NCI-H524 (cell line): ENCODE measurements at regions not wholly inside any gene's neighbourhood (a gene's known extent, or its start where the extent isn't known, plus 50 kb on each side); places are given as distances from the start of the nearest gene placed in this dataset.
"Not testable (repeated sequence)": the region's sequence is repeated elsewhere in the genome, so short reads cannot be mapped to it uniquely, and the experiment has no call there.

ENCODE experiments used
- DNase-seq, 2 experiments: peaks; one replicate each; lab custom pipeline; 2025; lab: John Stamatoyannopoulos, UW

- no peak for DNase-seq
These were observed 1995.1 kb downstream of the MRPL39 start for GRCh38 chr21:23612210-23612609.

- DNase-seq, result peak in 1 of 2 experiments; percentile 12
These were observed 1999.4 kb downstream of the MRPL39 start for GRCh38 chr21:23607782-23608431.

- DNase-seq, result no peak
These were observed 2005.7 kb downstream of the MRPL39 start for GRCh38 chr21:23601549-23601948.

GRCh38 chr21:23593582-23593981 is 2013.7 kb downstream of the MRPL39 start:
- DNase-seq, result no peak

GRCh38 chr21:23585419-23585818 is 2021.9 kb downstream of the MRPL39 start:
- DNase-seq, result no peak

GRCh38 chr21:23579573-23579972 is 2027.7 kb downstream of the MRPL39 start:
- DNase-seq, result no peak

GRCh38 chr21:23578027-23578426 is 2029.3 kb downstream of the MRPL39 start:
- DNase-seq, result peak in 1 of 2 experiments; percentile 21

- no peak for DNase-seq
These were observed 2032.3 kb downstream of the MRPL39 start for GRCh38 chr21:23574932-23575331.

- DNase-seq, result not testable (repeated sequence)
These were observed 2058.4 kb downstream of the MRPL39 start for GRCh38 chr21:23548924-23549323.

GRCh38 chr21:23543333-23543732 is 2063.9 kb downstream of the MRPL39 start:
- no peak for DNase-seq

GRCh38 chr21:23542097-23542496 is 2065.2 kb downstream of the MRPL39 start:
- no peak for DNase-seq

- DNase-seq, result no peak
These were observed 2065.7 kb downstream of the MRPL39 start for GRCh38 chr21:23541571-23541970.

- peak; percentile 42 to 82 for DNase-seq
These were observed 2072.4 kb downstream of the MRPL39 start for GRCh38 chr21:23534850-23535249.

- no peak for DNase-seq
These were observed 2075.8 kb downstream of the MRPL39 start for GRCh38 chr21:23531444-23531843.

- no peak for DNase-seq
These were observed 2082.6 kb downstream of the MRPL39 start for GRCh38 chr21:23524685-23525084.

- DNase-seq, result no peak
These were observed 2084.5 kb downstream of the MRPL39 start for GRCh38 chr21:23522751-23523150.

GRCh38 chr21:23507501-23507900 is 2099.8 kb downstream of the MRPL39 start:
- DNase-seq, result no peak

GRCh38 chr21:23496729-23497128 is 2110.6 kb downstream of the MRPL39 start:
- no peak for DNase-seq

GRCh38 chr21:23488245-23488644 is 2119.0 kb downstream of the MRPL39 start:
- DNase-seq, result no peak

- DNase-seq, result no peak
These were observed 2126.6 kb downstream of the MRPL39 start for GRCh38 chr21:23480591-23481270.

GRCh38 chr21:23478381-23478780 is 2128.9 kb downstream of the MRPL39 start:
- DNase-seq, result no peak

- DNase-seq, result no peak
These were observed 2131.7 kb downstream of the MRPL39 start for GRCh38 chr21:23475281-23476219.

GRCh38 chr21:23471877-23472276 is 2135.4 kb downstream of the MRPL39 start:
- DNase-seq, result no peak
